Skeletal muscle satellite cell (primary cell): ENCODE measurements at regions not wholly inside any gene's neighbourhood (a gene's known extent, or its start where the extent isn't known, plus 50 kb on each side); places are given as distances from the start of the nearest gene placed in this dataset.

Source experiments
- H3K27me3 ChIP-seq: 2 replicates; pipeline ENCODE4 v1.7.0; 2013; ENCODE audit warnings: low read length; ENCODE audit not compliant: control insufficient read depth, insufficient read depth
- H3K36me3 ChIP-seq: 2 replicates; pipeline ENCODE4 v1.7.0; 2013; ENCODE audit warnings: mild to moderate bottlenecking, control low read depth, low read length; ENCODE audit not compliant: insufficient read depth
- H3K4me1 ChIP-seq: 2 replicates; pipeline ENCODE4 v1.7.0; 2013; ENCODE audit warnings: low read length; ENCODE audit not compliant: control insufficient read depth, insufficient read depth
- H3K4me2 ChIP-seq: 2 replicates; pipeline ENCODE4 v1.7.0; 2013; ENCODE audit warnings: mild to moderate bottlenecking, low read length
- H3K4me3 ChIP-seq: 2 replicates; pipeline ENCODE4 v1.7.0; 2013; ENCODE audit warnings: low read length
- H3K9ac ChIP-seq: 2 replicates; pipeline ENCODE4 v1.7.0; 2013; ENCODE audit warnings: mild to moderate bottlenecking, low read depth, low read length, moderate library complexity
- H3K9me3 ChIP-seq: replicated peaks from 2 replicates; pipeline ENCODE4 v1.7.0; 2013; ENCODE audit warnings: mild to moderate bottlenecking, control low read depth, low read length

- Histone ChIP-seq H3K27me3 (no peaks in the 10 kb centered on the region), H3K4me3 (no peak overlapping the region), H3K4me1 (peaks cover 18% of the 10 kb centered on the region), H3K36me3 (no peaks in the 10 kb centered on the region), H3K9me3 (no peaks in the 10 kb centered on the region), H3K4me2 (no peak overlapping the region), H3K9ac (no peak overlapping the region)
These were observed 266.9 kb upstream of the PTGER4 start for GRCh38 chr5:40412771-40413170.

- Histone ChIP-seq H3K4me3 (no peak overlapping the region), H3K4me2 (peak overlapping the region; percentile 60), H3K9me3 (no peaks in the 10 kb centered on the region), H3K27me3 (no peaks in the 10 kb centered on the region), H3K9ac (no peak overlapping the region), H3K4me1 (peaks cover 18% of the 10 kb centered on the region), H3K36me3 (no peaks in the 10 kb centered on the region)
These were observed 268.6 kb upstream of the PTGER4 start for GRCh38 chr5:40410964-40411635.

GRCh38 chr5:40410231-40410861 is 269.4 kb upstream of the PTGER4 start:
- H3K36me3 ChIP-seq = no peaks in the 10 kb centered on the region
- no peak overlapping the region for H3K9ac ChIP-seq
- H3K4me1 ChIP-seq = peaks cover 18% of the 10 kb centered on the region
- H3K4me3 ChIP-seq = peak overlapping the region; percentile 7
- peak overlapping the region; percentile 60 for H3K4me2 ChIP-seq
- H3K9me3 ChIP-seq = no peaks in the 10 kb centered on the region
- no peaks in the 10 kb centered on the region for H3K27me3 ChIP-seq

- H3K4me3 ChIP-seq = no peak overlapping the region
These were observed 270.1 kb upstream of the PTGER4 start for GRCh38 chr5:40409601-40410000.

GRCh38 chr5:40406741-40407211 is 272.9 kb upstream of the PTGER4 start:
- Histone ChIP-seq H3K4me1 (peaks cover 28% of the 10 kb centered on the region), H3K4me2 (no peak overlapping the region), H3K4me3 (no peak overlapping the region), H3K36me3 (no peaks in the 10 kb centered on the region), H3K27me3 (no peaks in the 10 kb centered on the region), H3K9ac (no peak overlapping the region), H3K9me3 (no peaks in the 10 kb centered on the region)

More at GRCh38 chr5:40409601-40410000, 270.1 kb upstream of the PTGER4 start:
- H3K4me2 ChIP-seq = no peak overlapping the region
- no peak overlapping the region for H3K9ac ChIP-seq
- H3K27me3 ChIP-seq = no peaks in the 10 kb centered on the region
- no peaks in the 10 kb centered on the region for H3K36me3 ChIP-seq
- H3K4me1 ChIP-seq = peaks cover 24% of the 10 kb centered on the region
- no peaks in the 10 kb centered on the region for H3K9me3 ChIP-seq

- Histone ChIP-seq H3K36me3 (no peaks in the 10 kb centered on the region), H3K27me3 (no peaks in the 10 kb centered on the region), H3K9me3 (no peaks in the 10 kb centered on the region), H3K4me2 (no peak overlapping the region), H3K4me1 (peaks cover 32% of the 10 kb centered on the region), H3K9ac (no peak overlapping the region), H3K4me3 (no peak overlapping the region)
These were observed 273.5 kb upstream of the PTGER4 start for GRCh38 chr5:40405996-40406740.

- no peak overlapping the region for H3K4me3 ChIP-seq
- no peaks in the 10 kb centered on the region for H3K27me3 ChIP-seq
- H3K4me1 ChIP-seq = peaks cover 32% of the 10 kb centered on the region
- H3K9ac ChIP-seq = no peak overlapping the region
- H3K9me3 ChIP-seq = no peaks in the 10 kb centered on the region
- H3K36me3 ChIP-seq = no peaks in the 10 kb centered on the region
- H3K4me2 ChIP-seq = no peak overlapping the region
These were observed 274.5 kb upstream of the PTGER4 start for GRCh38 chr5:40405230-40405629.

GRCh38 chr5:40404613-40405012 is 275.1 kb upstream of the PTGER4 start:
- Histone ChIP-seq H3K36me3 (no peaks in the 10 kb centered on the region), H3K4me3 (no peak overlapping the region), H3K9me3 (no peaks in the 10 kb centered on the region), H3K9ac (no peak overlapping the region), H3K4me2 (no peak overlapping the region), H3K27me3 (no peaks in the 10 kb centered on the region), H3K4me1 (peaks cover 31% of the 10 kb centered on the region)

- H3K36me3 ChIP-seq = no peaks in the 10 kb centered on the region
- peaks cover 41% of the 10 kb centered on the region for H3K4me1 ChIP-seq
- H3K27me3 ChIP-seq = no peaks in the 10 kb centered on the region
- H3K9ac ChIP-seq = no peak overlapping the region
- H3K4me3 ChIP-seq = no peak overlapping the region
- H3K4me2 ChIP-seq = no peak overlapping the region
- no peaks in the 10 kb centered on the region for H3K9me3 ChIP-seq
These were observed 277.7 kb upstream of the PTGER4 start for GRCh38 chr5:40402007-40402364.

GRCh38 chr5:40401284-40402006 is 278.3 kb upstream of the PTGER4 start:
- H3K27me3 ChIP-seq = no peaks in the 10 kb centered on the region
- H3K4me1 ChIP-seq = peaks cover 41% of the 10 kb centered on the region
- H3K36me3 ChIP-seq = no peaks in the 10 kb centered on the region
- H3K9me3 ChIP-seq = no peaks in the 10 kb centered on the region
- H3K9ac ChIP-seq = no peak overlapping the region
- H3K4me3 ChIP-seq = no peak overlapping the region
- peak overlapping the region; percentile 1 for H3K4me2 ChIP-seq

- H3K4me1 ChIP-seq = peaks cover 47% of the 10 kb centered on the region
- H3K36me3 ChIP-seq = no peaks in the 10 kb centered on the region
- no peak overlapping the region for H3K9ac ChIP-seq
These were observed 279.5 kb upstream of the PTGER4 start for GRCh38 chr5:40400245-40400644.

More at GRCh38 chr5:40400245-40400644, 279.5 kb upstream of the PTGER4 start:
- H3K9me3 ChIP-seq = no peaks in the 10 kb centered on the region
- H3K4me2 ChIP-seq = no peak overlapping the region
- no peak overlapping the region for H3K4me3 ChIP-seq
- no peaks in the 10 kb centered on the region for H3K27me3 ChIP-seq
